Cardiac muscle cell (in vitro differentiated cells and primary cell): ENCODE measurements at regions not wholly inside any gene's neighbourhood (a gene's known extent, or its start where the extent isn't known, plus 50 kb on each side); places are given as distances from the start of the nearest gene placed in this dataset.

Source experiments
- DNase-seq, 2 donors: peaks; one replicate each; pipeline versions ENCODE4 v3.0.0 to v3.0.0-alpha.2; 2010 to 2017; ENCODE audit warnings: low read depth in 1 of 2, low spot score in 1 of 2
- H3K27ac ChIP-seq: fragments of 200-600 bp; sonication (generic); 2 replicates; pipeline ENCODE4 v1.5.1; 2016
- H3K27me3 ChIP-seq: fragments of 200-600 bp; sonication (generic); 2 replicates; pipeline ENCODE4 v1.6.0; 2016; ENCODE audit warnings: control low read depth
- H3K36me3 ChIP-seq: fragments of 200-600 bp; sonication (generic); 2 replicates; pipeline ENCODE4 v1.5.1; 2016; ENCODE audit warnings: control low read depth
- H3K4me1 ChIP-seq: fragments of 200-600 bp; sonication (generic); 2 replicates; pipeline ENCODE4 v1.8.1; 2017; ENCODE audit warnings: low read depth, mild to moderate bottlenecking, mixed run types
- H3K4me3 ChIP-seq: fragments of 200-600 bp; sonication (generic); 2 replicates; pipeline ENCODE4 v1.5.1; 2016; ENCODE audit warnings: mild to moderate bottlenecking
- H3K9me3 ChIP-seq: fragments of 200-600 bp; sonication (generic); 2 replicates; pipeline ENCODE4 v1.5.1; 2017; ENCODE audit warnings: low read depth, mild to moderate bottlenecking, control low read depth
- CTCF ChIP-seq: IDR thresholded peaks from 2 replicates; pipeline ENCODE4 v1.5.1; 2012; ENCODE audit warnings: low read depth, mild to moderate bottlenecking, low read length

- no peak for DNase-seq
- TF ChIP-seq CTCF: no peak
- H3K9me3 ChIP-seq: no peaks in the 10 kb centered on the region
- H3K27me3 ChIP-seq: no peaks in the 10 kb centered on the region
- no peak overlapping the region for H3K27ac ChIP-seq
- no peaks in the 10 kb centered on the region for H3K4me1 ChIP-seq
- H3K4me3 ChIP-seq: no peak overlapping the region
- H3K36me3 ChIP-seq: no peaks in the 10 kb centered on the region
These were observed 153.3 kb upstream of the TCERG1L start for GRCh38 chr10:131464789-131465188.

GRCh38 chr10:131469551-131469950, 158.0 kb upstream of the TCERG1L start:
- no peak for DNase-seq
- TF ChIP-seq CTCF: no peak
- H3K4me1 ChIP-seq: no peaks in the 10 kb centered on the region
- H3K36me3 ChIP-seq: no peaks in the 10 kb centered on the region
- no peaks in the 10 kb centered on the region for H3K27me3 ChIP-seq
- H3K27ac ChIP-seq: no peak overlapping the region
- H3K4me3 ChIP-seq: no peak overlapping the region
- no peaks in the 10 kb centered on the region for H3K9me3 ChIP-seq

- no peak for DNase-seq
- Histone ChIP-seq H3K36me3 (no peaks in the 10 kb centered on the region), H3K4me1 (no peaks in the 10 kb centered on the region), H3K27me3 (no peaks in the 10 kb centered on the region), H3K27ac (no peak overlapping the region), H3K4me3 (no peak overlapping the region), H3K9me3 (no peaks in the 10 kb centered on the region)
- TF ChIP-seq CTCF: no peak
These were observed 162.1 kb upstream of the TCERG1L start for GRCh38 chr10:131473645-131474044.

GRCh38 chr10:131474416-131474815, 162.9 kb upstream of the TCERG1L start:
- H3K36me3 ChIP-seq: no peaks in the 10 kb centered on the region
- no peaks in the 10 kb centered on the region for H3K4me1 ChIP-seq
- no peaks in the 10 kb centered on the region for H3K27me3 ChIP-seq
- H3K27ac ChIP-seq: no peak overlapping the region
- no peak for DNase-seq
- H3K9me3 ChIP-seq: no peaks in the 10 kb centered on the region
- TF ChIP-seq CTCF: no peak
- no peak overlapping the region for H3K4me3 ChIP-seq

GRCh38 chr10:131475043-131475442, 163.5 kb upstream of the TCERG1L start:
- no peaks in the 10 kb centered on the region for H3K36me3 ChIP-seq
- TF ChIP-seq CTCF: no peak
- no peaks in the 10 kb centered on the region for H3K4me1 ChIP-seq
- H3K27ac ChIP-seq: no peak overlapping the region
- no peak for DNase-seq
- no peaks in the 10 kb centered on the region for H3K9me3 ChIP-seq
- no peaks in the 10 kb centered on the region for H3K27me3 ChIP-seq
- no peak overlapping the region for H3K4me3 ChIP-seq

- no peak for TF ChIP-seq CTCF
- Histone ChIP-seq H3K27ac (no peak overlapping the region), H3K4me1 (no peaks in the 10 kb centered on the region), H3K4me3 (no peak overlapping the region), H3K36me3 (no peaks in the 10 kb centered on the region), H3K27me3 (no peaks in the 10 kb centered on the region), H3K9me3 (no peaks in the 10 kb centered on the region)
- no peak for DNase-seq
These were observed 164.3 kb upstream of the TCERG1L start for GRCh38 chr10:131475803-131476202.
